HPDE6-E6E7 (cell line): ENCODE measurements at regions not wholly inside any gene's neighbourhood (a gene's known extent, or its start where the extent isn't known, plus 50 kb on each side); places are given as distances from the start of the nearest gene placed in this dataset.

Experiments
- DNase-seq: peaks from one replicate; pipeline ENCODE4 v3.0.0; 2011; ENCODE audit warnings: missing footprints; ENCODE audit errors: extremely low spot score

- no peak for DNase-seq
Observed at GRCh38 chr6:145018027-145018426, 717.3 kb downstream of the EPM2A start.

GRCh38 chr6:145020114-145020513, 715.2 kb downstream of the EPM2A start:
- DNase-seq: no peak

- no peak for DNase-seq
Observed at GRCh38 chr6:145020543-145020942, 714.8 kb downstream of the EPM2A start.

- DNase-seq: no peak
Observed at GRCh38 chr6:145022199-145022796, 713.0 kb downstream of the EPM2A start.

GRCh38 chr6:145023116-145023726, 712.1 kb downstream of the EPM2A start:
- DNase-seq: no peak

- no peak for DNase-seq
Observed at GRCh38 chr6:145025488-145025887, 709.8 kb downstream of the EPM2A start.

GRCh38 chr6:145026267-145026679, 709.0 kb downstream of the EPM2A start:
- DNase-seq: no peak

GRCh38 chr6:145028144-145028818, 707.0 kb downstream of the EPM2A start:
- peak; percentile 37 for DNase-seq

- no peak for DNase-seq
Observed at GRCh38 chr6:145031001-145031400, 704.3 kb downstream of the EPM2A start.

GRCh38 chr6:145031962-145032361, 703.4 kb downstream of the EPM2A start:
- no peak for DNase-seq

- DNase-seq: no peak
Observed at GRCh38 chr6:145032562-145033145, 702.7 kb downstream of the EPM2A start.

- DNase-seq: no peak
Observed at GRCh38 chr6:145034664-145035063, 700.7 kb downstream of the EPM2A start.

- no peak for DNase-seq
Observed at GRCh38 chr6:145036236-145036635, 699.1 kb downstream of the EPM2A start.

- DNase-seq: no peak
Observed at GRCh38 chr6:145036848-145037567, 698.3 kb downstream of the EPM2A start.

- DNase-seq: no peak
Observed at GRCh38 chr6:145042559-145042958, 692.8 kb downstream of the EPM2A start.

GRCh38 chr6:145043926-145044500, 691.3 kb downstream of the EPM2A start:
- DNase-seq: no peak

GRCh38 chr6:145044641-145045246, 690.6 kb downstream of the EPM2A start:
- no peak for DNase-seq

GRCh38 chr6:145045582-145045981, 689.7 kb downstream of the EPM2A start:
- no peak for DNase-seq

- no peak for DNase-seq
Observed at GRCh38 chr6:145047891-145048290, 687.4 kb downstream of the EPM2A start.

- no peak for DNase-seq
Observed at GRCh38 chr6:145051661-145052060, 683.7 kb downstream of the EPM2A start.

GRCh38 chr6:145055567-145055966, 679.8 kb downstream of the EPM2A start:
- no peak for DNase-seq
